Endothelial cell of umbilical vein (primary cell): ENCODE measurements at regions not wholly inside any gene's neighbourhood (a gene's known extent, or its start where the extent isn't known, plus 50 kb on each side); places are given as distances from the start of the nearest gene placed in this dataset.

Experiments
- BruUV-seq: library from RNA; stranded (reverse); fragments of 400-500 nt; replicated peaks from 2 replicates; lab custom pipeline; 2021; lab: Mats Ljungman, UMichigan
- CTCF ChIA-PET: fragments of 300-600, 350-600 bp; sonication (Branson Sonifier 250); formaldehyde crosslinking; loops from one replicate; lab custom pipeline; 2021; ENCODE audit warnings: antibody characterized with exemption, inconsistent platforms; lab: Charles Lee
- POLR2A ChIA-PET: fragments of 300-600, 350-600 bp; sonication (Branson Sonifier 250); formaldehyde crosslinking; loops from one replicate; lab custom pipeline; 2021; ENCODE audit warnings: antibody characterized with exemption, inconsistent platforms; lab: Charles Lee
- DNase-seq: peaks from one replicate; pipeline ENCODE4 v3.0.0-alpha.2; 2011; ENCODE audit warnings: low read depth, low spot score
- FAIRE-seq: peaks from 2 replicates; lab custom pipeline; 2011; peaks lifted over from hg19 to GRCh38; lab: Jason Lieb, UNC
- H2AFZ ChIP-seq: 2 replicates; pipeline ENCODE4 v1.6.0; 2012; ENCODE audit warnings: low read depth, low read length, control low read depth, inconsistent platforms
- H3K27ac ChIP-seq: 2 replicates; pipeline ENCODE4 v1.5.1; 2011; ENCODE audit warnings: low read depth, mild to moderate bottlenecking, control low read depth, low read length, moderate library complexity; ENCODE audit not compliant: insufficient read depth
- H3K27me3 ChIP-seq, 2 experiments: 2 replicates each; pipeline versions ENCODE4 v1.6.0 to v1.6.1; 2011; ENCODE audit warnings: low read length in 2 of 2, mixed read lengths in 1 of 2; ENCODE audit not compliant: control insufficient read depth in 2 of 2, insufficient read depth in 2 of 2
- H3K36me3 ChIP-seq, 2 experiments: 2 replicates in 1 of 2; 3 replicates in 1 of 2; pipeline ENCODE4 v1.5.1; 2011; ENCODE audit warnings: low read length in 2 of 2, mild to moderate bottlenecking in 1 of 2, moderate library complexity in 1 of 2; ENCODE audit not compliant: control insufficient read depth in 2 of 2, insufficient read depth in 2 of 2; ENCODE audit errors: extremely low read depth in 1 of 2
- H3K4me1 ChIP-seq: 3 replicates; pipeline ENCODE4 v1.5.1; 2011; ENCODE audit warnings: mild to moderate bottlenecking, low read length; ENCODE audit not compliant: control insufficient read depth, insufficient read depth; ENCODE audit errors: extremely low read depth
- H3K4me2 ChIP-seq: 2 replicates; pipeline ENCODE4 v1.6.1; 2011; ENCODE audit warnings: low read length, control low read depth, mixed read lengths; ENCODE audit not compliant: insufficient read depth
- H3K4me3 ChIP-seq, 3 experiments: fragments of 200-600 bp in 1 of 3; sonication (generic), shearing (Covaris generic) in 1 of 3; replicated peaks in 1 of 3; 2 replicates each; pipeline ENCODE4 v1.5.1; 2011 to 2016; ENCODE audit warnings: control low read depth in 3 of 3, low read length in 3 of 3, mild to moderate bottlenecking in 2 of 3, inconsistent platforms in 1 of 3, low read depth in 1 of 3, moderate library complexity in 1 of 3; ENCODE audit not compliant: insufficient read depth in 1 of 3
- H3K79me2 ChIP-seq: 2 replicates; pipeline ENCODE4 v1.6.0; 2012; ENCODE audit warnings: low read length, inconsistent platforms; ENCODE audit not compliant: control insufficient read depth, insufficient read depth
- H3K9ac ChIP-seq: replicated peaks from 2 replicates; pipeline ENCODE3; 2011; ENCODE audit warnings: low read length, control low read depth; ENCODE audit not compliant: insufficient read depth; ENCODE audit errors: extremely low read depth
- H3K9me1 ChIP-seq: replicated peaks from 3 replicates; pipeline ENCODE4 v1.6.0; 2011; ENCODE audit warnings: mild to moderate bottlenecking, low read length; ENCODE audit not compliant: control insufficient read depth, insufficient read depth; ENCODE audit errors: extremely low read depth
- H3K9me3 ChIP-seq: replicated peaks from 2 replicates; pipeline ENCODE4 v1.5.1; 2012; ENCODE audit warnings: low read length, inconsistent platforms; ENCODE audit not compliant: control insufficient read depth, insufficient read depth
- H4K20me1 ChIP-seq: replicated peaks from 2 replicates; pipeline ENCODE3; 2011; ENCODE audit warnings: mild to moderate bottlenecking, low read length; ENCODE audit not compliant: control insufficient read depth, insufficient read depth; ENCODE audit errors: extremely low read depth
- CTCF ChIP-seq, 2 donors: IDR thresholded peaks; 1 replicate in 1 of 2; 2 replicates in 1 of 2; pipeline ENCODE4 v1.5.1; 2011; ENCODE audit warnings: low read length in 2 of 2, mild to moderate bottlenecking in 2 of 2, moderate library complexity in 2 of 2, control low read depth in 1 of 2, inconsistent platforms in 1 of 2, low read depth in 1 of 2; ENCODE audit not compliant: insufficient read depth in 1 of 2; ENCODE audit errors: extremely low read depth in 1 of 2
- EZH2 ChIP-seq: IDR thresholded peaks from 2 replicates; pipeline ENCODE4 v1.6.1; 2012; ENCODE audit warnings: borderline replicate concordance, low read depth, mild to moderate bottlenecking, moderate library complexity, low read length, inconsistent platforms; ENCODE audit not compliant: severe bottlenecking
- FOS ChIP-seq: IDR thresholded peaks from 2 replicates; pipeline ENCODE4 v1.6.1; 2011; ENCODE audit warnings: mild to moderate bottlenecking, low read length, moderate library complexity, borderline replicate concordance; ENCODE audit not compliant: insufficient read depth
- GATA2 ChIP-seq: IDR thresholded peaks from 2 replicates; pipeline ENCODE4 v1.7.0; 2011; ENCODE audit warnings: low read depth, mild to moderate bottlenecking, moderate library complexity, mixed read lengths, low read length; ENCODE audit not compliant: insufficient read length, insufficient read depth
- JUN ChIP-seq: IDR thresholded peaks from 2 replicates; pipeline ENCODE4 v1.6.1; 2011; ENCODE audit warnings: borderline replicate concordance, low read depth; ENCODE audit not compliant: insufficient read length, insufficient read depth
- MAX ChIP-seq: IDR thresholded peaks from 2 replicates; pipeline ENCODE4 v1.6.1; 2011; ENCODE audit not compliant: insufficient read depth, insufficient read length
- MYC ChIP-seq: IDR thresholded peaks from one replicate; pipeline ENCODE4 v1.6.1; 2011; ENCODE audit warnings: mild to moderate bottlenecking, low read depth, low read length
- POLR2A ChIP-seq: IDR thresholded peaks from 2 replicates; pipeline ENCODE4 v1.6.1; 2012; ENCODE audit warnings: low read depth, mild to moderate bottlenecking, control low read depth, low read length
- POLR2AphosphoS5 ChIP-seq: IDR thresholded peaks from 2 replicates; pipeline ENCODE4 v1.6.1; 2012; ENCODE audit warnings: low read depth, mild to moderate bottlenecking, control low read depth, low read length, moderate library complexity; ENCODE audit not compliant: insufficient read depth
- dilution Hi-C: fragments of 300-500 bp; cut with MboI; formaldehyde crosslinking; loops from one replicate; pipeline ENCODE4 v1.15.0; 2019; ENCODE audit warnings: low sequenced_read_pairs; ENCODE audit not compliant: extremely low pct_ligation_motif_present
- intact Hi-C: fragments of 100-400 bp; cut with micrococcal nuclease; formaldehyde crosslinking; loops from one replicate; pipeline ENCODE4 v1.10.0; 2022

GRCh38 chr13:50277127-50277526, 261.9 kb downstream of the KCNRG start:
- CTCF ChIA-PET = no interaction called here
- Histone ChIP-seq H3K4me1 (no peaks in the 10 kb centered on the region), H3K4me3 (no peak overlapping the region), H3K9me1 (no peaks in the 10 kb centered on the region), H3K36me3 (no peaks in the 10 kb centered on the region), H3K9me3 (no peaks in the 10 kb centered on the region), H3K27me3 (peaks cover 0 to 2% of the 10 kb centered on the region in 2 experiments), H3K27ac (no peak overlapping the region), H2AFZ (no peak overlapping the region), H3K9ac (no peak overlapping the region), H4K20me1 (no peaks in the 10 kb centered on the region), H3K4me2 (no peak overlapping the region), H3K79me2 (no peaks in the 10 kb centered on the region)
- no peak for TF ChIP-seq JUN
- TF ChIP-seq POLR2AphosphoS5 = no peak
- no peak for TF ChIP-seq FOS
- TF ChIP-seq CTCF (IDR thresholded peaks at IDR 0.05; ENCODE audit: extremely low read depth in 1 of 2, insufficient read depth in 1 of 2, low read depth in 1 of 2, low read length in 2 of 2) = no peak
- TF ChIP-seq MAX = no peak
- TF ChIP-seq MYC = no peak
- no peak for TF ChIP-seq POLR2A
- no peak for TF ChIP-seq EZH2
- no peak for TF ChIP-seq GATA2
- dilution Hi-C loops (no loop called here), intact Hi-C loops (no loop called here)
- FAIRE-seq (no peak), DNase-seq (no peak)
- BruUV-seq = no TSS peak
- POLR2A ChIA-PET = no interaction called here
